ENCODE measurements at regions not wholly inside any gene's neighbourhood (a gene's known extent, or its start where the extent isn't known, plus 50 kb on each side); places are given as distances from the start of the nearest gene placed in this dataset.
A peak's percentile ranks its signal among the peaks of the same experiment; 100 is the strongest.
"Not testable (repeated sequence)": the region's sequence is repeated elsewhere in the genome, so short reads cannot be mapped to it uniquely, and the experiment has no call there.

DNA sequence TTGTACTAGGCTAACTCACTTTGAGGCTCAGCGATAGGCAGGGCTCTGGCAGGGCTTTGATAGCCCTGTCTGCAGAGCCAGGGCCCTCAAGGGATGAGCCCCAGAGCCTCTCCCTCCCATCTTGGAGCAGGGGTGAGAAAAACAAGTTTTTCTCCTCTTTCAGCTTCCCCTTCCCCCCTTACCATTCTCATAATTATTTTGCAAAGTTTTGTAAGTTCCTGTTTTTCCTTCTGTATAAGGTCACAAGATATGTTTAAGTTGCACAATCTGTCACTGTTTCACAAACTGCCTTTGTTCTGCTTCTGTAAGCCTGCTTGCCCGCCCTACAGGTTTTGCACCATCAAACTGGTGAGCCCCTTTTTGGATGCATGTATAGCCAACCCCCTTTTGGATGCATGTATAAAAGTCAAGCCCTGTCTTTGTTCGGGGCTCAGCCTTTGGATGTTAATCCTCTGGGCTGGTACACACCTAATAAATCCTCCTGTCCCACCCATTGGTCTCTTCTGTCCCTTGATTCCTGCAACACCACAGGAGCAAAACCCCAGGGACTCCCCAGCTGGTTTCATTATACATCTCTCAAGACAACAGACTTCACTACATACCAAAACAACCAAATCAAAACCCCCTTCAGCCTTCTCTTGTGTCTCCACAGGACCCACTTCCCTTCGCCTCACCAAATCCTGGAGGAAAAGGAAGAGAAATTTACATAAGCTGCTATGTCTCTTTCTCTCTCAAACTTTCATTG, 52.5 kb upstream of the RESF1 start:
- DNase-seq (ENCODE audit: low read depth), result no peak

DNA sequence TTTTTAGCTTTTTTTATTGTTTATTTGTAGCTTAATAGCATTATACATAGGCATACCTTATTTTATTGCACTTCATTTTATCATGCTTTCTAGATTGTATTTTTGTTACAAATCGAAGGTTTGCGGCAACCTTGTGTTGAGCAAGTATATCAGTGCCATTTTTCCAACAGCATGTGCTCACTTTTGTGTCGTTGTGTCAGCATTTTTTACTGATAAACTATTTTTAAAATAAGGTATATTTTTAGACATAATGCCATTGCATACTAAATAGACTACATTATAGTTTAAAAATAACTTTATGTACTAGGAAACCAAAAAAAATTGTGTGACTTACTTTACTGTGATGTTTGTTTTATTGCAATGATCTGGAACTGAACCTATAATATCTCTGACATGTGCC, 56.2 kb upstream of the RESF1 start:
- no peak for DNase-seq (ENCODE audit: low read depth)

DNA sequence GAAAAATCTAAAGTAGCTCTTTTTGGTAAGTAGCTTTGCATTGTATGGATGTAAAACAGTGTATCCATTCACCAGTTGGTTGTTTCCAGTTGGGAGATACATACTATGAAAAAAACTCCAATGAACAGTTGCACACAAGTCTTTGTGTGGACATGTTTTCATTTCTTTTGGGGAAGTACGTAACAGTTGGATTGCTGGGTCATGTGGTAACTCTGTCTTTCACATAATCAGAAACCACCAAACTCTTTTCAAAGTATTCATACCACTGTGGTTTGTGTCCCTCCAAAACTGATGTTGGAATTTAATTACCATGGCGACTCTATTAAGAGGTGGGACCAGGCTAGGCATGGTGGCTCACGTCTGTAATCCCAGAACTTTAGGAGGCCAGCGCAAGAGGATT, 58.9 kb upstream of the RESF1 start:
- peak; percentile 15 for DNase-seq (ENCODE audit: low read depth)

DNA sequence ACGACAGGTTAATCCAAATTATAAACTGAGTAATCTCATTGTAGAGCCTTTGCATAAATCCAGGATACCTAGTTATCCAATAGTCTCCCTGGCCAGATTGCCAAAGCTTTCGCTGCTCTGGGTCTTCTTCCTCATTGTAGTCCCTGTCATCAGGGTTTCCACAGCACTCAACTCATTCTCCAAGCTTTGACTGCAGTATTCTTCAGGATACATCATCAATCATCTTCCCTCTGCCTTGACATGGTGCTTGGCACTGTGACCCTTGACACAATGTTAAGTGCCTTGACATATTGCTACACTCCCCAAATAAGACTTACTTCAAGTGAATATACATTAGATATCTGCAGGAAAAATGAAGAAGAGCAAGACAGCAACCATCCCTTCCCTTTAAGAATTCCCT, 60.1 kb upstream of the RESF1 start:
- DNase-seq (ENCODE audit: low read depth), result no peak

DNA sequence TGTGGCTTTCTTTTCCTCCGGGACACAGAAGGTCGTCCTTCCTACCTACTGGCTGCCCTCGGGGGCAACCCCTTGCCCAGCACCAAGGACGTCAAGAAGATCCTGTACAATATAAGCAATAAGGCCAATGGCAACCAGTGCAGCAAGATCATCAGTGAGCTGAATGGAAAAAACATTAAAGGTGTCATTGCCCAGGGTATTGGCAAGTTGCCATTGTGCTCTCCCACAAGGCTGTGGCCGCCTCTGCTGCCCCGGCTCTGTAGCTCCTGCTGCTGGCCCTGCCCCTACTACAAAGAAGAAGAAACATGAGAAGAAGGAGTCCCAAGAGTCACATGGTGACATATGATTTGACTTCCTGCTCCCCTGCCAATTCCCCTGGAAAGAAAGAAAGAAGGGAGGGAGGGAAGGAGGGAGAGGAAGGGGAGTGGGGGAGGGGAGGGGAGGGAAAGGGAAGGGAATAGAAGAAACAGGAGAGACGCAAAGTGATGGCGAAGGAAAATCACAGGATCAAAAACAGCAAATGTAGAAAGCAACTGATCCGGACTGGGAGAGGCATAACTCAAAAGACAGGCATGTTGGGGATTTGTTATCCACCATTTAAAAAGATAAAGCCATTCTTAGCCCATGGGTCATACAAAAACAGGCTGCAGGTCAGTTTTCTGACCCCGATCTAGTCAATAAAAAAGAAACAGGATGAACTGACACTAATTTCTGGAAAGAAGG, 61.3 kb upstream of the RESF1 start:
- peak; percentile 79 for DNase-seq (ENCODE audit: low read depth)

DNA sequence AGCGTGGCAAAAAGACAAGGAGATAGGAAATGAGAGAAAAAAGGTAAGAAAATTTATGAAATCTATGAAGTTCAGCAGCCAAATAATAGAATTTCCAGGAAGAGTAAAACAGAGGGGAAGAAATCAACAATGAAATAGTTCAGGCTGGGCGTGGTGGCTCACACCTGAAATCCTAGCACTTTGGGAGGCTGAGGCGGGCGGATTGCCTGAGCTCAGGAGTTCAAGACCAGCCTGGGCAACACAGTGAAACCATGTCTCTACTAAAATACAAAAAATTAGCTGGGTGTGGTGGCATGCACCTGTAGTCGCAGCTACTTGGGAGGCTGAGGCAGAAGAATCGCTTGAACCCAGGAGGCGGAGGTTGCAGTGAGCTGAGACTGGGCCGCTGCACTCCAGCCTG, 62.1 kb upstream of the RESF1 start:
- DNase-seq (ENCODE audit: low read depth), result not testable (repeated sequence)

DNA sequence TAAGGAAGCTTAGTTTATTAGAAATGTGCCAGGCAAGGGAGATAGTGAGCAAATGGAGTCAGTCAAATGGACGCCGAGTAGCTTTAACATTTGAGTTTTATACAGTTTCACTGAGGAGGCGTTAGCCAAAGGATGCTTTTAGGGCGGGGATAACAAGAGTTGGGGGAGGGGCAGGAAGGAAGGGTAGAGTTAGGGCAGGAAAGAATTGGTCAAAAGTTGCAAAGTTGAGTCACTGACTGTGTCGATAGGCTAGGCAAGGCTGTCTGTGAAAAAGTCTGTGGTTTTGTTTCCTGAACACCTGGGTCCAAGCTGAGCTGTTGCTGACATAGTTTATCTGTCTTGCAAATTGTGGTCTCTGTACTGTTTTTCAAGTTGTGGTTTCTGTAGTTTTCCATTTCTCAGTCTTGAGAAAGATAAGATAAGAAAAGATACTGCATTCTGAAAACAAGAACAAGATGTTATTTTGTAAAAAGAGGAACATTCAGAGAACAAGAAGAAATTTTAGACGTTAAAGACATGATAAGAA, 62.6 kb upstream of the RESF1 start:
- peak; percentile 71 for DNase-seq (ENCODE audit: low read depth)

DNA sequence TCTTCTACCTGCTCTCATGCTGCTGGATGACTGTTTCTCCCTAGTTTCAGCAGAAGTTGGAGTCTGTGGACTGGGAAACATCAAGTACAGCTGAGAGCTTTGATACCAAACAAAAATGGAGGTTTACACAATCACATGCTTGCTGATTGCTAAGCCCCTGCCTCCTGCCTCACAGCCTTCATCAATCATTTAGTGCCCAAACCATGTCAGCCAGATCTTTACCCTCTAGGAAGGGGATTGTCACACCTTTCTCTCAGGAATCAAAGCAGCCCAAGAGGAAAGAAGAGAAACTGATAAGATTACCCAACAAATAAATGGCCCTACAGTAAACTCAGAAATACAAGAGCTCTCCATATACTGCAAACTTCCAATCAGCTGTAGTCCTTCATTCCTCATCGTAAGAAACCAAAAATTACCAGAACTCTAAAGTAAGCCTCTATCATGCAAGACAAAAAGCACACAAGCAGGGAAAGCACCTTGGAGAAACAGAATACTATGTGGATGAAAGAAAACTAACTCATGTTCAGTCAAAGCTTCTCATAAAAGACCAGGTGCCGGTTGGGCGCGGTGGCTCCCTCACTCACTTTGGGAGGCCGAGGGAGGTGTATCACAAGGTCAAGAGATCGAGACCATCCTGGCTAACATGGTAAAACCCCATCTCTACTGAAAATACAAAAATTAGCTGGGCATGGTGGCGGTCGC, 63.6 kb upstream of the RESF1 start:
- DNase-seq (ENCODE audit: low read depth), result no peak

DNA sequence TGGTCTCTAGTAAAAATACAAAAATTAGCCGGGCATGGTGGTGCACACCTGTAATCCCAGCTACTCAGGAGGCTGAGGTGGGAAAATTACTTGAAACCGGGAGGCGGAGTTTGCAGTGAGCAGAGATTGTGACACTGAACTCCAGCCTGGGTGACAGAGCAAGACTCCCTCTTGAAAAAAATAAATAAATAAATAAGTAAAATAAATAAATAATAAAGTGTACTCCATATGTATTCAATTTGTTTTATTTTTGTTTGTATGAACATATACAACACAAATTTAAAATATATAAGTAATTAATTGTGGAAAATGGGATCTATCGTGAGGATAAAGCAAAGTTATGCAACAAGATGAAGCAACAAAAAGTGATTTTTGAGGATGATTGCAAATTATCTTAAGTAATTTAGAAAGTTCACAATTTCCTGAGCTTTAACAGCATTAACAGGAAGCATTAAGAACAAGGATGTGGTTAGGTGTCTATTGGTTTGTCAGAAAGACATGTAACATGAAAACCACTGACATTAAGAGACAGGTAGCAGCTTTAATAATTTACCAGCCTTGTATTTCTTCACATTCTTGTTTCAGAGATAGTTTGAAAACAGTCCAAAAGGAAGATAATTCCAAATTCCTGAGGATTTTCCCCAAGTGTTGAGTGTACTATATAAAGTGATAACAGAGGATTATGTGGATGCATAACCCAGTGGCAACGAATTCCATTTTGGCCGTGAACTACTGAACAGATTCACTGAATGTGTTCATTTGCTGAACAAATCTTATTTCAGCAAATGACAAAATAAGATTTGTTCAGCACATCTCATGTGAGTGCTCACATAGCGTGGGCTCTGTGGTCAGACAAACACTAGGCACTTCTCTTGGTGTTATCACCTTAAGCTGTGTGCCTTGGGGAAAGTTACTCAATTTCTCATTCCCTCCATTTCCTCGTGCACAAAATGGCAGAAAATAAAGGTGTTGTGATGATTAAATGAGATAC, 68.6 kb upstream of the RESF1 start:
- no peak for DNase-seq (ENCODE audit: low read depth)

DNA sequence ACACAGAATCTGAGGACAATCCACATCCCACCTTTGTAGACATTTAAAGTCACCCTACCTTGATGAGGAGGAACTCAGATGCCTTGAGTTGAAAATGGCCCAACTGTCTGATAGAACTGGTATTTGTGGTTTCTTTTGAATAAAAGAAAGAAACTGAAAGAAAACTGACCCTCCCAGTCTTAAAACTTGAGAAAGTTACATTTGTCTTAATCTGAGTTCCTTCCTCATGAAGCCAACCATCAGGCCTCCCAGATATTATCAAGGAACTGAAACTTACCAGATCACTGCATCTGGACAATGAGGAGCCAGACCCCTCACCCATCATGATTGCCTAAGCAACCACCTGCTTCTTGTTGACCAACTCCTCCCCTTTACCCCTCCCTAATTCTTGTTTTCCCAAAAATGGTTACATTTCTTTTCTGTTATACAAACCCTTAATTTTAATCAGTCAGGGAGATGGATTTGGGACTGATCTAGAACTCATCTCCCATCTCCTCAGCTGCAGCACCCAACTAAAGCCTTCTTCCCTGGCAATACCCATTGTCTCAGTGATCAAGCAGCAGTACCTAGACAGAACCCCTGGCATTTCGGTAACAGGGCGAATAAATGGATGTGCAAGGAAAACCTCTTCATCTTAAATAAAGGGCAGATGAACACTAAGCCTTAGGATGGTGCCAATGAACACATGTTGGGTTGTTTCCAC, 72.0 kb upstream of the RESF1 start:
- no peak for DNase-seq (ENCODE audit: low read depth)

DNA sequence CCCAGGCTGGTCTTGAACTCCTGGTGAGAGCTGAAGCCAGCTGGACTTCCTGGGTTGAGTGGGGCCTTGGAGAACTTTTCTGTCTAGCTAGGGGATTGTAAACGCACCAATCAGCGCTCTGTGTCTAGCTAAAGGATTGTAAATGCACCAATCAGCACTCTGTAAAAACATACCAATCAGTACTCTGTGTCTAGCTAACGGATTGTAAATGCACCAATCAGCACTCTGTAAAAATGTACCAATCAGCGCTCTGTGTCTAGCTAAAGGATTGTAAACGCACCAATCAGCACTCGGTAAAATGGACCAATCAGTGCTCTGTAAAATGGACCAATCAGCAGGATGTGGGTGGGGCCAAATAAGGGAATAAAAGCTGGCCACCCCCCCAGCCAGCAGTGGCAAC, 76.5 kb upstream of the RESF1 start:
- DNase-seq (ENCODE audit: low read depth), result not testable (repeated sequence)

DNA sequence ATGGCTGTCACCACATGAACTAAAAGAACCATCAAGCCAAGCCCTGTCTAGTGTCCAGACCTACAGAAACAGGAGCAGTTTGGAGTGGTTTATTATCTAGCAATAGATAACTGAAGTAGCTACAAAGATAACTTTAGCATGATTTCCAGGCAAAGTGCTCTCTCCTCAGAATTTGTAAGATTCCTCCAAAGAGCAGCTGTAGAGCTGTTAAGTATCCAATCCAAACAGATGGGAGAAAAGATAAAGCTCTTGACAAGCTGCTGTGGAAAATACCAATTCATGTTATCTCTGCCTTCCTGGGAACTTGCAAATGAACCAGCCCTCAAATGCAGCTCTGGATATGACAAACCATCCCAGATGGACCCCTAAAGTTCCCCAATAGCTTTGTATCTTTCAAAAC, 78.9 kb upstream of the RESF1 start:
- DNase-seq (ENCODE audit: low read depth), result no peak

DNA sequence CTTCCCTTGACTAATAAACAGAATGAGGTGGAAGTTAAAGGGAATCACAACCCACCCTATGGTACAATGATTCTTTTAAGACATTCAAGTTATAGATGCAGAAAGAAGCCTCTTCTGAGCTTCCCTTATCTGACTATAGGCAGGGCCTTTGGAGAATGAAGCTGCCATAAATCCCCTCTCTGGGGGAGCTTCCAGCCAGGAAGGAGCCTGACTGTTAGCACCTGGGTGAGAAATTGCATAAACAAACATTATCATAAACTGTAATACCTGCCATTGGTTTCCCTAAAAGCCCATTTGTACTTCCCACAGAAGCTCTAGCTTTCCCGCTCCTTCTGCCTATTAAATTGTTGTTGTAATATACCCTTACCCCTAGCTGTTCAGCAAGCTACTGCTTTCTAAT, 81.3 kb upstream of the RESF1 start:
- no peak for DNase-seq (ENCODE audit: low read depth)

DNA sequence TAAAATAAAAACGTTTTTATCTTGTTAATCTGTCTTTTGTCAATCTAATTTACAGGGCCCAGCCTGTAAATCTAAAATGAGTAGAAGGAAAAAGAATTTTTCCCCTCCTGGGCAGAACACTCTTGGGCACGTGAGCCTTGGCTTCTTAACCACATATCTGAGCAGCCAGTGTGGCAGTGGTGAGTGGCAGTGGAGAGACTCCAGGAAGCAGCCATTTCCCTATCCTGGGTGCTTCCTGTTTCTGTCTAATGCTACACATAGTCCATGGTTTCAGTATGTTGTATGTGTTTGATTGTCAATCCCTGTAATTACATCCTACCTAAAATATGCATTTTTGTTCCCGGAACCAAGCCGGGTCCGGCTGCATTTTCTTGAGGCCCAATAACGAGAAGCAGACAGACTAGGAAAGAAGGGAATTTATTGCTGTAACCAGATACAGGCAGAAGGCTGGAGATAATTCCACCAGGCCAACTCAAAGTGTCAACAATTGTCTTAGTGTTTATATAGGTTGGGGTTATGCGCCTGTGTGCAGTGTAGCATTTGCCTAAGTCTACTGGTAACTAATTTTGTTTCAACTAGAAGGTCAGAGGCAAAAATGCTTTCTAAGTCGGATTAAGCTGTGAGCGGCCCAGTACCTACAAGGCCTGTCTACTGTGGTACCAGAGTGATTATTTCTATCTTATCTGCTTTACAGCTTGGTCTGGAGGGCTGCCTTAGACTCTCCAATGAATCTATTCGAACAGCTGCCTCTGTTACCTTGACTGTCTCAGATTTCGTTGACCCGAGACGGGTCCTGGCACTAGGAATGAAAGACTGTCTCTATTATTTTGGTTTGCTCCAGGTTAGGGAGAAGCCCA, 82.4 kb upstream of the RESF1 start:
- DNase-seq (ENCODE audit: low read depth), result no peak

DNA sequence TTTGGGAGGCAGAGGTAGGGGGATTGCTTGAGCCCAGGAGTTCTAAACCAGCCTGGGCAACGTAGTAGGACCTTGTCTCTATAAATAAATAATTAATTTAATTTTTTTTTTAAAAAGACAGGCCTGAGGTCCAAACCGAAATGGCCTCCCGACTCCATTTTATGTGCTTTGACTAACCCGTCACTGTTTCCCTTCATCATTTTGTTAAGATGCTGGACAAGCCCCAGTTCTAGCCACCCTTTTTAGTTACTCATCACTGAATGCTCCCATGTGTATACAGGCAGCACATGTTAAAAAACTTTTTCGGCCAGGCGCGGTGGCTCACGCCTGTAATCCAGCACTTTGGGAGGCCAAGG, 83.6 kb upstream of the RESF1 start:
- DNase-seq (ENCODE audit: low read depth), result no peak

DNA sequence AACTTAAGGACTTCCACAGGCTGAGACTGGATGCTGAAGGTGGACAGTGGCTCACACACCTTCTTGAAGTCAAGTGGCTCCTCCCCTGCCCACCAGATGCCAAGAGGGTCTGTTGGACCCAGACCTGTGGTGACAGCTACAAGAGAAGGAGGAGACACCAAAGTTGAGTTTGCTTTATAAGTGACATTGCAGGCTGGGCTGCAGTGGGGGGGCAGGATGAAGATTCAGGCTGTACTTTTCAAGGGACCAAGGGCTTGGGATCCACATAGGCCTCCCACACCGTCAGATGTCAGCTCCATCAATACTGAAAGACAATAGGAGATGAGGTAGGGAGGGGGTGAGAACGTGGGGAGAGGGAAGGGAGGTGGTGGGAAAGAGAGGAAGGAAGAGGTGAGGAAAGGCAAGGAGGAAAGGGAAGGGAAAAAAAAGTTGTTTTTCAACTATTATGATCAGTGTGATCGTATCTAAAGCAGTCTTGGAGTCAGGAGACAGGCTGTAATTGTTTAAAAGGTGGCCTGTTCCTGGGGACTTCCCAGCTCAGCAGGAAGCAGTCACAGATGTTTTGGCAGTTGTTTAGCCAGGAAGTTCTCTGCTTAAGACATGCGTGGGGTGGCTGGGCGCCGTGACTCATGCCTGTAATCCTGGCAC, 84.1 kb upstream of the RESF1 start:
- peak; percentile 86 for DNase-seq (ENCODE audit: low read depth)

DNA sequence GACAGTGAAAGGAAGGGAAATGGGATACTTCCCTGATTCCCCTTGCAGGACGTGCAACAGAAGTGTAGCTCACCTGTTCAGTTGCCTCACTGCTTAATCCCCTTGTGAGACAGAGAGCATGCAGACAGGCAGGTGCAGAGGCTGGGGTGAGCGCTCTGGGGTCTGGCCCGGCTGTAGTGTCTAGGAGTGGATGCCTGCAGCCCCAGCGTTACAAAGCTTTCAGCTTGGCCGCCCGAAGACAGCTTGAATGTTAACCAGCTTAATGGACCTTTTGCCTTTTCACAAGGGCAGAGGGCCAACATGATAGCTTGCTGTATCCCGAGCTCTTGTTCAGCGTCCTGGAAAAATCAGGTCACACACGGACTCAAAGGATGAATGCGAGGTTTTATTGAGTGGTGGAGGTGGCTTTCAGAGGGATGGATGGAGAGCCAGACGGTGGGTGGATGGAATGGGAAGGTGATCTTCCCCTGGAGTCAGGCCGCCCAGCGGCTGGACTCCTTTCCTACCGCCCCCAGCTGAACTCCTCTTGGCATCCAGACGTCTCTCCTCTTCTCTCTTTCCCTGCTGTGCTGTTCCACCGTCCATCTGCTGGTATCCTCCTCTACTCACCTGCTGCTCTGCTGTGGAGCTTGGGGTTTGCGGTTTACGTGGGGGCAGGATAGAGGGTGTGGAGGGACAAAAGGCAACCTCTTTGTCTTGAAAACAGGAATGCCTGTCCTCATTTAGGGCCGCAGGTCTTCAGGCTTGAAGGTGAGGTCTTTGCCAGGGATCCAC, 86.2 kb upstream of the RESF1 start:
- DNase-seq (ENCODE audit: low read depth), result no peak

DNA sequence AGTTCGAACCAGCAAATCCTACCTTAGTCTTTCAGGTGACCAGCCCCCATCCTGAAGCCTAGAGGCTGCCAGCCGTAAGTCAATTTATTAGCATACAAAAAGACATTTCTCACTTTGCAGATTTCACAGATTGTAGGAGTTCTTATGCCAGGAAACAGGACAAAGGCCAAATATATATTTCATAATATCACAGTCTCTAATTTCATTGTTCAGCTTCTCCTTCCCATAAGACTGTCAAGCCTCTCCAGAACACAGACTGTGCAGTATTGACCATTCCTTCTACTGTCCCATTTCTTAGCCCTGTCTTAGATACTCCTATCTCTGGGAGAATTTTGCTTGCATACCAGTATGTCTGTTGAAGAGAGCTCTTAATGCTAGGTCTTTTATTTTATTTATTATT, 89.2 kb upstream of the RESF1 start:
- no peak for DNase-seq (ENCODE audit: low read depth)

DNA sequence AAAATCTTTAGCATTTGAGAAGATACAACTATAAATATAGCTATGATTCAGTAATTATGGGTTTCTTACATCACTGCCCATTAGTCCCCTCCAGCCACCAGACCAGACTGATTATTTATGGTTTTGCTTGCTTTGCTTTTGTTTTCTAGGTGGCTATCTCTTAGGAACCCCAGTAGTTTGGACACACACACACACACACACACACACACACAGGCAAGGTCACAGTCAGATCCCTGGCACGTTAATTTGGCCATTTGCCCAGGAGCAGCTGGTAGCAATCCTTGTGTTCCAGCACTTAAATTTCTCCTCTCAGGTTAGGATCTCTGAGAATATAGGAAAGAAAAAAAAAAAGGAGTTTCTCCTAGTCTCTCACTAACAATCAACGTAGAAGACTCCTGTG, 90.2 kb upstream of the RESF1 start:
- DNase-seq (ENCODE audit: low read depth), result peak; percentile 77
